ENCODE measurements at regions not wholly inside any gene's neighbourhood (a gene's known extent, or its start where the extent isn't known, plus 50 kb on each side); places are given as distances from the start of the nearest gene placed in this dataset.

GRCh38 chr12:3376779-3377455, 114.1 kb upstream of the PRMT8 start:
- intact Hi-C loops (cut with DNase I): no loop called here
- no peak for DNase-seq
- Histone ChIP-seq H3K27me3 (no peaks in the 10 kb centered on the region), H3K27ac (no peak overlapping the region), H3K9ac (ENCODE audit: low read depth in 2 of 2, low read length in 2 of 2) (no peak overlapping the region), H3K4me3 (no peak overlapping the region), H3K36me3 (no peaks in the 10 kb centered on the region), H3K9me3 (no peaks in the 10 kb centered on the region), H3K4me1 (no peaks in the 10 kb centered on the region)
- TF ChIP-seq CTCF (IDR thresholded peaks at IDR 0.05): no peak

GRCh38 chr12:3378655-3379054, 112.3 kb upstream of the PRMT8 start:
- intact Hi-C loops (cut with DNase I): no loop called here
- H3K27ac ChIP-seq: no peak overlapping the region
- H3K4me3 ChIP-seq: no peak overlapping the region
- H3K9me3 ChIP-seq: no peaks in the 10 kb centered on the region
- TF ChIP-seq CTCF (IDR thresholded peaks at IDR 0.05): no peak
- H3K27me3 ChIP-seq: no peaks in the 10 kb centered on the region
- H3K9ac ChIP-seq (ENCODE audit: low read depth in 2 of 2, low read length in 2 of 2): no peak overlapping the region
- H3K36me3 ChIP-seq: no peaks in the 10 kb centered on the region
- H3K4me1 ChIP-seq: no peaks in the 10 kb centered on the region
- no peak for DNase-seq

GRCh38 chr12:3379079-3379478, 111.9 kb upstream of the PRMT8 start:
- intact Hi-C loops (cut with DNase I): no loop called here
- no peak for DNase-seq
- no peaks in the 10 kb centered on the region for H3K36me3 ChIP-seq
- no peak for TF ChIP-seq CTCF (IDR thresholded peaks at IDR 0.05)
- no peak overlapping the region for H3K9ac ChIP-seq (ENCODE audit: low read depth in 2 of 2, low read length in 2 of 2)
- no peaks in the 10 kb centered on the region for H3K9me3 ChIP-seq
- H3K27ac ChIP-seq: no peak overlapping the region
- no peaks in the 10 kb centered on the region for H3K27me3 ChIP-seq
- no peak overlapping the region for H3K4me3 ChIP-seq
- no peaks in the 10 kb centered on the region for H3K4me1 ChIP-seq

GRCh38 chr12:3380200-3381043, 110.6 kb upstream of the PRMT8 start:
- no peaks in the 10 kb centered on the region for H3K27me3 ChIP-seq
- no peak overlapping the region for H3K4me3 ChIP-seq
- H3K27ac ChIP-seq: no peak overlapping the region
- no peak overlapping the region for H3K9ac ChIP-seq (ENCODE audit: low read depth in 2 of 2, low read length in 2 of 2)
- no peak for DNase-seq
- intact Hi-C loops (cut with DNase I): no loop called here
- H3K9me3 ChIP-seq: no peaks in the 10 kb centered on the region
- TF ChIP-seq CTCF (IDR thresholded peaks at IDR 0.05): no peak
- H3K4me1 ChIP-seq: no peaks in the 10 kb centered on the region
- H3K36me3 ChIP-seq: no peaks in the 10 kb centered on the region

GRCh38 chr12:3381059-3382047, 109.7 kb upstream of the PRMT8 start:
- intact Hi-C loops (cut with DNase I): no loop called here
- Histone ChIP-seq H3K4me3 (no peak overlapping the region), H3K9ac (ENCODE audit: low read depth in 2 of 2, low read length in 2 of 2) (no peak overlapping the region), H3K4me1 (no peaks in the 10 kb centered on the region), H3K9me3 (no peaks in the 10 kb centered on the region), H3K27ac (no peak overlapping the region), H3K27me3 (no peaks in the 10 kb centered on the region), H3K36me3 (no peaks in the 10 kb centered on the region)
- DNase-seq: no peak
- TF ChIP-seq CTCF (IDR thresholded peaks at IDR 0.05): no peak

Data from colonic mucosa (tissue), 4 donors.